NT2/D1 (cell line): ENCODE measurements at regions not wholly inside any gene's neighbourhood (a gene's known extent, or its start where the extent isn't known, plus 50 kb on each side); places are given as distances from the start of the nearest gene placed in this dataset.

ENCODE experiments used
- YY1 ChIP-seq: IDR thresholded peaks from 2 replicates; pipeline ENCODE4 v1.6.1; 2011; ENCODE audit not compliant: insufficient read length, insufficient read depth
- ZNF274 ChIP-seq: IDR thresholded peaks from 2 replicates; pipeline ENCODE4 v1.6.1; 2011; ENCODE audit warnings: mild to moderate bottlenecking, low read depth, low read length

DNA sequence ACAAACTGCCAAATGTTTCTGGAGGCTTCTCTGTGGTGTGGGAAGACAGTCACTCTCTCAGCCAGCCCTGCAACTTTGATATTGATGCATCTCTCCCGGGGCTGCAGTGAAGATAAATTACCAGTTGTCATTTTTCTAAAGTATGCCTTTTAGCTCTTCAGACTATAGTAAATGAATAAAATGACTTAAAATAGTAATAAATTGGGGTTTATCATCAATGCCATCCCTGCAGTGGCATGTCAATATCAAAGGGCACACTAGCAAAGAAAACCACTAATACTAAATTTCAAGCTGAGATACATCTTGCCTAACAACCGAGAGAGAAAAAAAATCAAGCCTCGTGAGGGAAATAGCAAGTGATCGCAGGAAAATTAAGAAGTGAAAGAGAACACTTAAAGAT is 749.5 kb upstream of the SLC39A10 start:
- no peak for TF ChIP-seq ZNF274
- TF ChIP-seq YY1: no peak
